ENCODE measurements at regions not wholly inside any gene's neighbourhood (a gene's known extent, or its start where the extent isn't known, plus 50 kb on each side); places are given as distances from the start of the nearest gene placed in this dataset.
"Not testable (repeated sequence)": the region's sequence is repeated elsewhere in the genome, so short reads cannot be mapped to it uniquely, and the experiment has no call there.

- no peak for DNase-seq
Measured at GRCh38 chr7:94176694-94177200, 172.6 kb upstream of the BET1 start.

GRCh38 chr7:94177441-94177840 is 173.3 kb upstream of the BET1 start:
- no peak for DNase-seq

DNA sequence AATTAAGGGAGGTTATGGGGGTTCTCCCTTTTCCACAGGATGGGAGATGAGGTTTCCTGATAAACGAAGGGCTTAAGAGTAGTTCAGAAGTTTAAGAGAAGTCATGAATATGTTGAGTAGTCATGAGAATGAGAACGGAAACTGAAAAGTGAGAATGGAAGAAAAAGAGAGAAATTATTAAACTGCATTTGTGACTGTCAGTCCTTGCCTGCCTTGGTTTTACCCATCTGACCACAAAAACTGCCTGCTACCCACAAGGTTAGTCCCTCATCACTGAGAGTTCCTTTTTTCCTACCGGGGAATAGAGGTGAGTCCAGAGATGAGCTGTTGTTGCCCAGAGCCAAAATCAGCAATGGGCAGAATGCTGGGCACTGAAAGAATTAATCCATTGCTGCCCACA is 174.1 kb upstream of the BET1 start:
- no peak for DNase-seq

DNA sequence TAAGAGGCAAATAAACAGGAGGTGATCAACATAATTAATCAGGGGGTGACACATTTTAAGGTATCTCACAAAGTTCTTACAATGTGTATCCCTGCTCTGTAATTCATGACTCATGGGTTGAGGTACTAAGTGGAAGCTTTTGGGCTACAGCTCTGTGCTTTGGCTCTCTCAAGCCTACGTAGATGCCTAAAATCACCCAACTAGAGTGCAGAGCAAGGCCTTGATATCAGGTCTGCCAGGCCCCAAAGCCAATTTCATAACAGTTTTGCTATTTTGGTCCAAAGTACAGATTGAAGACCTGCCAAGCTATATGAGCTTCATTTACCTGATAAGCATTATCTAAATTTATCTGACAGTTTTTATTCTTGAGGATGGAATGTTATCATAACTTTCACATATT is 175.3 kb upstream of the BET1 start:
- DNase-seq = no peak

DNA sequence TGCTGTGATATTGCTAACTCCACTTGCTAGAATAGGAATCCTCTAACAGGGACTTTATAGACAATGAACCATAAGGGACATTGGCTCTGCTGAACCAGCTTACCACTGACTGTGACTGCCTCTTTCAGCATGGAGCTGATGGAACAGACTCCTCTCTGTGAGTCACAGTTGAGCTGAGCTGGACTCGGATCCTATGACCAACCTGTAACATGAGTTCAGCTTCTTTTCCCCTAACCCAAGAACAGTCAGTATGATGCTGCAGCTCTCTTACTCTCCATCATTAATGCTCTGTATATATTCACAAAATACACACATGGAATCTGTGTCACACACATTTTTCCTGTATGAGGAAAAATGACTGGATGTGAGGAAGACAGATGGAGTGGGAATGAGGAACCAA is 177.9 kb upstream of the BET1 start:
- DNase-seq = no peak

- DNase-seq = no peak
Measured at GRCh38 chr7:94182721-94183120, 178.6 kb upstream of the BET1 start.

GRCh38 chr7:94183289-94183749 is 179.2 kb upstream of the BET1 start:
- peak; percentile 51 for DNase-seq

- no peak for DNase-seq
Measured at GRCh38 chr7:94183891-94184290, 179.7 kb upstream of the BET1 start.

- DNase-seq = no peak
Measured at GRCh38 chr7:94188350-94188749, 184.2 kb upstream of the BET1 start.

- no peak for DNase-seq
Measured at GRCh38 chr7:94190599-94191061, 186.5 kb upstream of the BET1 start.

- not testable (repeated sequence) for DNase-seq
Measured at GRCh38 chr7:94194426-94194825, 190.3 kb upstream of the BET1 start.

DNA sequence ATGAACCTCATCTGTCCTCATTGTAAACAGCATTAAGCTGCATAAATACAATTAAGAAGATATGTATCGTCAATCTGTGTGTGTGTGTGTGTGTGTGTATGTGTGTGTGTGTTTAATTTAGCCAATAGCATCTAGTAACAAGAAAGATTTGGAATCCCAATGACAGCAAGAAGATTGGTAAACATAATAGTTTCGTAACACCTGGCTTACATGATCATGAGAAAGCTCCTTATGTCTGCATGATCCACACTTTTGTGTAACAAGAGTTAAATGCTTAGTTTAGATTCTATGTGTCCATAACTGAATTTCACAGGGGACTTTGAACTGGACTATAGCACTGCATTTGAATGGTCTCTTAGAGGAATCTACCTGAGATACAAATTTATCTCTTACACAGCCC is 191.0 kb upstream of the BET1 start:
- no peak for DNase-seq

DNA sequence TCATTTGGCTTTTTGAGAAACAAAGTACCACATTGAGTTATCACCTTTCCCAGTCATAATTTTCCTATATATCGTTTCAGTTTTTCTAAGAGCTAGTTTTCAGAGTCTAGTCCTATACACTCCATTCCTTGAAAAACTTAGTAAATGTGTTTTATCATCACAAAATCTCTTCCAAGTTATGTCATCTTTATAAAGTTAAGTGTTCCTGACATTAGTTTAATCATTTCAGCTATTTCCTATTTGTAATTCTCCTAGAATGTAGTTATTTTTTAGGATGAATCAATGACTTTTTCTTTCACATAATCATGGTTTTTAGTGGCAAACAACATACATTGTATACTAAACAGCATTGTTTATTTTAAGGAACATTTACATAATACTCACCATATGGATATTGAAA is 191.7 kb upstream of the BET1 start:
- no peak for DNase-seq

DNA sequence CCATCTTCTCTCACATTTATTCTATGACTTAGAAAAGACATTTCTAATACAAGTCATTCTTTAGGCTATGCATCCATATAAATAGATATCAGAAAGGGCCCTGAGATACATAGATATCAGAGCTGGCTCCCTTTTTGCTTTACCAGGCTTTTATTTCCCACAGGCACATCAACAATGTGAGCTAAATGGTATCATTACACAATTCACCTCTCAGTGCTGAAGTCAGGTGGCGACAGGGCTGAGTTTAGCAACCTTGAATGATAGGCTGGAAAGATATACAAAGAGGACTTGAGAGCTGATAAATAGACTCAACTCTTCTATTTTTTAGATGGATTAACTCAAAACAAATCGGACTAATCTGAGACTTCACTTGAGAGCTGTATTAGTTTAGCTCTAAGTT is 189.2 kb upstream of the COL1A2 start:
- DNase-seq = no peak

GRCh38 chr7:94206295-94206694 is 188.4 kb upstream of the COL1A2 start:
- DNase-seq = no peak

DNA sequence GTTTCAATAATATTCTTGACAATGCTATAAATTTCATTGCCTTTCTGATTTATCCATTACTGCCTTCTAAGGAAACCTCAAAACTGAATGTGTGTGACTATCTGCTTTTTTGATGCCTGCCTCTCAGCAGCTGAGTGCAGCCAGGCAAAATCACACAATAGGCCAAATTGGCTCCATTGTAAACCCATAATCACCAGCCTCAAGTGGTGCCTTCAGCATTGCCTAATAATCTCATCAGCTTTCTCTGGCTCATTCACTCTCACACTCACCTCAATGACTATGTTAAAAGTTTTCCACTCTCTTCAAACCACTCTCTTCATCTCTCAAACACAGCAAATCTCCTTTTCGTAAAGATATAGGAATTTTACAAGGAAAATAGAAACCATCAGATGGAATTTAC is 182.5 kb upstream of the COL1A2 start:
- DNase-seq = no peak

GRCh38 chr7:94216944-94217461 is 177.7 kb upstream of the COL1A2 start:
- DNase-seq = no peak

DNA sequence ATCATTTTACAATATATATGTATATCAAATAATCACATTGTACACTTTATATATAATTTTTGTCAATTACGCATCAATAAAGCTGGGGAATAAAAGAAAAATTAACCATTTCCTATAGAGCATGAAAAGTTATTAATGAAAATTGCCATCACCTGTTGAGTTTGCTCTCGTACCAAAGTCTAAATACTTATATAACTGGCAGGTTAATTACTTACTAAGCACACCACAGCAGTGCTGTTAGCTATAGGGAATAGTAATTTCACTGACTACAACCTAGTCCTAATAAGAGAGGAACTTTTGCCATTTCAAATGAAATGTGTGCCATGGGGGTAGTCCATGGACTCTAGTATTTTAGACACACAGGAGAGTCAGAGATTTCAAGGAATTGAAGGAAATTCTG is 176.9 kb upstream of the COL1A2 start:
- no peak for DNase-seq

DNA sequence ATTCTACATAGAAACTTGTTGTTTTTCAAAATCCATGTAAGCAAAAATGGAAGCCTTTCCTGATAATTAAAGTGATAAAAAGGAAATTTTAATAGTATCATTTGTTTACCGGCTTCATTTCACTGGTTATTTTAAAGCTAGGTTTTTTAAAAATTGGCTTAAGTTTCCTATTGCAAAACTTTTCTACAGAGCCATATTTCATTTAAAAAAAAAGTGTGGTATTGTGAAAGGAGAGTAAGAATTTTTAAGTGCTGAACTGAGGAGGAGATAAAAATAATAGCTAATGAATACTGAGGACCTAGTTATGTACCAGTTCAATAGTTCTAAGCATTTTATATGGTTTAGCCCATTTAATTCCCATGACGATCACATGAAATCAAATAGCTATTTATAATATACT is 172.2 kb upstream of the COL1A2 start:
- DNase-seq = no peak

GRCh38 chr7:94223375-94224084 is 171.2 kb upstream of the COL1A2 start:
- peak; percentile 75 for DNase-seq

- no peak for DNase-seq
Measured at GRCh38 chr7:94228223-94228622, 166.5 kb upstream of the COL1A2 start.

- no peak for DNase-seq
Measured at GRCh38 chr7:94228678-94229077, 166.0 kb upstream of the COL1A2 start.

DNA sequence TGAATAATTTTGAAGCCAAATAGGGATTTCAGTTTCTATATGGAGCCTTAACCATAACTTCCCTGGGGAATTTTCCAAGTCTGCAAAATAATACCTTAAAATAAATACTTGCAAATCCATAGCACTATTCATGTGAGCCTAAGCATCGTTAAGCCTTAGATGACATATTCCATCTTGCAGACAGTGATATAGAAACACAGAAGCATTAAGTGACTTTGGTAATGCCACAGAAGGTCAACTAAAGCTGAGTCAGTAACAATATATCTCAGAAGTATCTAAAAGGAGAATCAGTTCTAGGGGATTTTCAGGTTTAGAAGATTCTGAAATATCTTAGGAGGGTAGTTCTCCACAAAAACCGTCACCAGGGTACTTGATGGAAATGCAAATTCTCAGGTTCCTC is 163.4 kb upstream of the COL1A2 start:
- DNase-seq = no peak

- DNase-seq = no peak
Measured at GRCh38 chr7:94236960-94237359, 157.7 kb upstream of the COL1A2 start.

- no peak for DNase-seq
Measured at GRCh38 chr7:94237417-94237816, 157.3 kb upstream of the COL1A2 start.

Measured in DMS53 (cell line).